ENCODE measurements at regions not wholly inside any gene's neighbourhood (a gene's known extent, or its start where the extent isn't known, plus 50 kb on each side); places are given as distances from the start of the nearest gene placed in this dataset.
"Not testable (repeated sequence)": the region's sequence is repeated elsewhere in the genome, so short reads cannot be mapped to it uniquely, and the experiment has no call there.

DNA sequence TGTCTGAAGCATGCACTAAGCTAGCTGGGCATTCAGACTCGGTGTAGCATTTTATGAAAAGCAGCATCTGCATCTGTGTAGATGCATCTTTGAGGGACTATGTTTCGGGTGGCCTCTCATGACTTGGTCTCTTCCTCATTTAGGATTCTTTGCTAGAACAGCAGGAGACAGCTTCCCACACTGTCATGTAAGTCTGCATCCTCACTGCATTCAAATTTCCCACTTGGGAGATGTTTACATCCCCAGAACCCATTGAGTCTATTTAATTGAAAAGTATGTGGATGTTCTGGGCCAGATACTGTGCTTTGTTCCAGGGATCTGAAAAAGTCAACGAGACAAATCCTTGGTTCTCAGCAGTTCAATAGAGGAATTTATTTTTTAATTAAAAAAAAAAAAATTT lies 198.6 kb upstream of the EEF2KMT start:
- Histone ChIP-seq H3K4ac (ENCODE audit: low read depth, low read length) (no peak overlapping the region), H3K79me1 (ENCODE audit: low read length) (no peaks in the 10 kb centered on the region), H4K8ac (ENCODE audit: low read depth, low read length) (no peak overlapping the region), H3K23ac (ENCODE audit: low read length) (no peak overlapping the region), H2BK120ac (ENCODE audit: insufficient read depth, low read length, poor library complexity) (no peak overlapping the region), H4K12ac (ENCODE audit: low read depth, low read length) (no peak overlapping the region), H3K4me1 (ENCODE audit: control insufficient read depth in 1 of 2, insufficient read depth in 2 of 2, low read length in 2 of 2) (no peaks in the 10 kb centered on the region), H2BK5ac (ENCODE audit: low read depth, low read length, poor library complexity) (no peak overlapping the region), H3K18ac (ENCODE audit: low read length) (no peak overlapping the region), H3K27ac (ENCODE audit: low read depth, low read length) (no peak overlapping the region), H3K14ac (ENCODE audit: low read length) (no peak overlapping the region), H2AFZ (ENCODE audit: insufficient read depth, low read length, poor library complexity) (no peak overlapping the region), H3K79me2 (ENCODE audit: control insufficient read depth, insufficient read depth, low read length, poor library complexity) (no peaks in the 10 kb centered on the region), H4K91ac (ENCODE audit: low read depth, low read length) (no peak overlapping the region), H3K9me3 (ENCODE audit: insufficient read depth, low read depth, low read length) (peaks cover 2% of the 10 kb centered on the region), H3K9ac (ENCODE audit: low read length) (no peak overlapping the region), H3K36me3 (ENCODE audit: control insufficient read depth in 1 of 2, insufficient read depth in 2 of 2, low read length in 2 of 2) (no peaks in the 10 kb centered on the region), H3K27me3 (ENCODE audit: insufficient read depth, low read length) (no peaks in the 10 kb centered on the region), H3K4me2 (ENCODE audit: low read length) (no peak overlapping the region), H2AK5ac (ENCODE audit: low read length) (no peak overlapping the region), H3K4me3 (ENCODE audit: low read depth, low read length) (no peak overlapping the region), H2BK12ac (ENCODE audit: low read length) (no peak overlapping the region)
- DNase-seq = no peak
- no CpG with 5 or more reads among the region's 3 CpGs for WGBS (ENCODE audit: extremely low coverage, insufficient coverage, insufficient read length)

DNA sequence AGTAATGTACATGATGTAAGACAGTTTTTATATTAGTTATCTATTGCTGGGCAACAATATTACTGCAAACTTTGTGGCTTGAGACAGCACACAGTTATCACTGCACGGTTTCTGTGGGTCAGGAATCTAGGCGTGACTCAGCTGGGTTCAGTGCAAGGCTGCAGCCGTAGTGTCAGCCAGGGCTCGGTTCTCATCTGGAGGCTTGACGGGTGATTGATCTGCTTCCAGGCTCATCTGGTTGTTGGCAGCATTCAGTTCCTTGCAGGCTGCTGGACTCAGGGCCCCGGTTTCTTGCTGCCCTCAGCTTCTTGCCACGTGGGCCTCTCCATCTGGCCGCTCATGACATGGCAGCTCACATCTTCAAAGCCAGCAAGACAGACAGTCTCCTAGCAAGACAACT lies 197.7 kb upstream of the EEF2KMT start:
- H3K4ac ChIP-seq (ENCODE audit: low read depth, low read length); H2AFZ ChIP-seq (ENCODE audit: insufficient read depth, low read length, poor library complexity); H3K14ac ChIP-seq (ENCODE audit: low read length); H3K18ac ChIP-seq (ENCODE audit: low read length); H3K36me3 ChIP-seq (ENCODE audit: control insufficient read depth in 1 of 2, insufficient read depth in 2 of 2, low read length in 2 of 2); H3K9ac ChIP-seq (ENCODE audit: low read length); H3K27ac ChIP-seq (ENCODE audit: low read depth, low read length); H2BK5ac ChIP-seq (ENCODE audit: low read depth, low read length, poor library complexity); H3K27me3 ChIP-seq (ENCODE audit: insufficient read depth, low read length); H2BK12ac ChIP-seq (ENCODE audit: low read length); H3K79me2 ChIP-seq (ENCODE audit: control insufficient read depth, insufficient read depth, low read length, poor library complexity); H3K9me3 ChIP-seq (ENCODE audit: insufficient read depth, low read depth, low read length); DNase-seq; H3K4me1 ChIP-seq (ENCODE audit: control insufficient read depth in 1 of 2, insufficient read depth in 2 of 2, low read length in 2 of 2); H2AK5ac ChIP-seq (ENCODE audit: low read length); H3K23ac ChIP-seq (ENCODE audit: low read length); H3K4me3 ChIP-seq (ENCODE audit: low read depth, low read length); H3K4me2 ChIP-seq (ENCODE audit: low read length); H4K91ac ChIP-seq (ENCODE audit: low read depth, low read length); H3K79me1 ChIP-seq (ENCODE audit: low read length); H4K12ac ChIP-seq (ENCODE audit: low read depth, low read length); H4K8ac ChIP-seq (ENCODE audit: low read depth, low read length); H2BK120ac ChIP-seq (ENCODE audit: insufficient read depth, low read length, poor library complexity): not testable (repeated sequence)
- no CpG with 5 or more reads among the region's 8 CpGs for WGBS (ENCODE audit: extremely low coverage, insufficient coverage, insufficient read length)

DNA sequence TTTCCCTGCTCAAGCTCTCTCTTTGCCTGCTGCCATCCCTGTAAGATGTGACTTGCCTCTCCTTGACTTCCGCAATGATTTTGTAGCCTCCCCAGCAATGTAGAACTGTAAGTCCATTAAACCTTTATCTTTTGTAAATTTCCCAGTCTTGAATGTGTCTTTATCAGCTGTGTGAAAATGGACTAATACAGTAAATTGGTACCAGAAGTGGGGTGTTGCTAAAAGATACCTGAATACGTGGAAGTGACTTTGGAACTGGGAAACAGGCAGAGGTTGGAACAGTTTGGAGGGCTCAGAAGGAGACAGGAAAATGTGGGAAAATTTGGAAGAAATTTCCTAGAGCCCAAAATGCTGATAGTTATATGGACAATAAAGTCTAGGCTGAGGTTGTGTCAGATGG lies 184.6 kb upstream of the EEF2KMT start:
- not testable (repeated sequence) for H2AFZ ChIP-seq (ENCODE audit: insufficient read depth, low read length, poor library complexity); H3K4me3 ChIP-seq (ENCODE audit: low read depth, low read length); H3K14ac ChIP-seq (ENCODE audit: low read length); H3K4me1 ChIP-seq (ENCODE audit: control insufficient read depth in 1 of 2, insufficient read depth in 2 of 2, low read length in 2 of 2); H3K36me3 ChIP-seq (ENCODE audit: control insufficient read depth in 1 of 2, insufficient read depth in 2 of 2, low read length in 2 of 2); H2BK5ac ChIP-seq (ENCODE audit: low read depth, low read length, poor library complexity); H3K79me2 ChIP-seq (ENCODE audit: control insufficient read depth, insufficient read depth, low read length, poor library complexity); H3K79me1 ChIP-seq (ENCODE audit: low read length); H3K9me3 ChIP-seq (ENCODE audit: insufficient read depth, low read depth, low read length); H3K23ac ChIP-seq (ENCODE audit: low read length); H3K9ac ChIP-seq (ENCODE audit: low read length); H3K4me2 ChIP-seq (ENCODE audit: low read length); H2BK12ac ChIP-seq (ENCODE audit: low read length); H4K12ac ChIP-seq (ENCODE audit: low read depth, low read length); H2AK5ac ChIP-seq (ENCODE audit: low read length); H3K27me3 ChIP-seq (ENCODE audit: insufficient read depth, low read length); H4K8ac ChIP-seq (ENCODE audit: low read depth, low read length); H4K91ac ChIP-seq (ENCODE audit: low read depth, low read length); H3K27ac ChIP-seq (ENCODE audit: low read depth, low read length); H3K4ac ChIP-seq (ENCODE audit: low read depth, low read length); DNase-seq; H3K18ac ChIP-seq (ENCODE audit: low read length); H2BK120ac ChIP-seq (ENCODE audit: insufficient read depth, low read length, poor library complexity)
- no CpG with 5 or more reads among the region's 2 CpGs for WGBS (ENCODE audit: extremely low coverage, insufficient coverage, insufficient read length)

DNA sequence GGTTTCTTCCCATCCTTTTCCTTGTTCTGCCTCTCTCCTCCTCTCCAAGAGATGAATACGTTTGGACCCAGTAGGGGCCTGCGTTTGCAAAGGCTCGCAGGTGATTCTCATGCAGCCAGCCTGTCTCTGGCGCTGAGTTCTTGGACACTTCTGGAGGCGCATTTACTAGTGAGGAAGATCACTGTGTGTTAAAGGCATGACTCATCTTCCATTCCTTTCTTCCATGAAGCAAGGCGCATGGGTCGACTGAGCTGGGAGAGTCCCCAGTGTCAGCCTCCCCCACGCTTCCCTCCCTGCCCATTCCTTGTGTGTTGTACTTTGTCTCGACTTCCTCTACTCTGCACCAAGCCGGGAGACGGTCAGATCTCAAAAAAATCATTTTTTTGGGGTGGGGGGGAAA lies 159.9 kb upstream of the EEF2KMT start:
- Histone ChIP-seq H4K12ac (ENCODE audit: low read depth, low read length) (no peak overlapping the region), H3K18ac (ENCODE audit: low read length) (no peak overlapping the region), H3K9ac (ENCODE audit: low read length) (no peak overlapping the region), H2BK12ac (ENCODE audit: low read length) (no peak overlapping the region), H2BK5ac (ENCODE audit: low read depth, low read length, poor library complexity) (no peak overlapping the region), H3K23ac (ENCODE audit: low read length) (no peak overlapping the region), H3K27ac (ENCODE audit: low read depth, low read length) (no peak overlapping the region), H3K4me1 (ENCODE audit: control insufficient read depth in 1 of 2, insufficient read depth in 2 of 2, low read length in 2 of 2) (no peaks in the 10 kb centered on the region), H3K79me1 (ENCODE audit: low read length) (no peaks in the 10 kb centered on the region), H3K4me3 (ENCODE audit: low read depth, low read length) (no peak overlapping the region), H3K4ac (ENCODE audit: low read depth, low read length) (no peak overlapping the region), H3K9me3 (ENCODE audit: insufficient read depth, low read depth, low read length) (no peaks in the 10 kb centered on the region), H3K14ac (ENCODE audit: low read length) (no peak overlapping the region), H2AFZ (ENCODE audit: insufficient read depth, low read length, poor library complexity) (no peak overlapping the region), H4K91ac (ENCODE audit: low read depth, low read length) (no peak overlapping the region), H4K8ac (ENCODE audit: low read depth, low read length) (no peak overlapping the region), H2BK120ac (ENCODE audit: insufficient read depth, low read length, poor library complexity) (no peak overlapping the region), H3K79me2 (ENCODE audit: control insufficient read depth, insufficient read depth, low read length, poor library complexity) (no peaks in the 10 kb centered on the region), H2AK5ac (ENCODE audit: low read length) (no peak overlapping the region), H3K36me3 (ENCODE audit: control insufficient read depth in 1 of 2, insufficient read depth in 2 of 2, low read length in 2 of 2) (no peaks in the 10 kb centered on the region), H3K4me2 (ENCODE audit: low read length) (no peak overlapping the region), H3K27me3 (ENCODE audit: insufficient read depth, low read length) (no peaks in the 10 kb centered on the region)
- WGBS (ENCODE audit: extremely low coverage, insufficient coverage, insufficient read length) = no CpG with 5 or more reads among the region's 11 CpGs
- no peak for DNase-seq
